Esophagus squamous epithelium (tissue), 4 donors: ENCODE measurements at regions not wholly inside any gene's neighbourhood (a gene's known extent, or its start where the extent isn't known, plus 50 kb on each side); places are given as distances from the start of the nearest gene placed in this dataset.

Experiments used
- CTCF ChIP-seq, 6 experiments: fragments of 450-650 bp in 4 of 6; fragments of 200-600 bp in 2 of 6; sonication (generic) in 2 of 6; IDR thresholded peaks; one replicate each; pipeline ENCODE4 v1.5.1; 2016 to 2019; ENCODE audit warnings: antibody characterized with exemption in 6 of 6, mild to moderate bottlenecking in 4 of 6, moderate library complexity in 4 of 6
- POLR2A ChIP-seq, 4 donors: fragments of 450-650 bp; IDR thresholded peaks; one replicate each; pipeline ENCODE4 v1.6.1; 2017; ENCODE audit warnings: antibody characterized with exemption in 4 of 4, mild to moderate bottlenecking in 4 of 4, moderate library complexity in 3 of 4

- no peak for TF ChIP-seq POLR2A (IDR thresholded peaks at IDR 0.05)
- no peak for TF ChIP-seq CTCF (IDR thresholded peaks at IDR 0.05)
Observed at GRCh38 chr14:53848854-53849253, 107.8 kb downstream of the BMP4 start.
